Activated CD8-positive, alpha-beta memory T cell treated with anti-CD3 and anti-CD28 coated beads for 48 hours (primary cell): ENCODE measurements at regions not wholly inside any gene's neighbourhood (a gene's known extent, or its start where the extent isn't known, plus 50 kb on each side); places are given as distances from the start of the nearest gene placed in this dataset.

Experiments used
- DNase-seq, 3 experiments: peaks; one replicate each; pipeline ENCODE4 v3.0.0-alpha.2; 2020; ENCODE audit warnings: low read depth in 2 of 3, low spot score in 2 of 3

DNA sequence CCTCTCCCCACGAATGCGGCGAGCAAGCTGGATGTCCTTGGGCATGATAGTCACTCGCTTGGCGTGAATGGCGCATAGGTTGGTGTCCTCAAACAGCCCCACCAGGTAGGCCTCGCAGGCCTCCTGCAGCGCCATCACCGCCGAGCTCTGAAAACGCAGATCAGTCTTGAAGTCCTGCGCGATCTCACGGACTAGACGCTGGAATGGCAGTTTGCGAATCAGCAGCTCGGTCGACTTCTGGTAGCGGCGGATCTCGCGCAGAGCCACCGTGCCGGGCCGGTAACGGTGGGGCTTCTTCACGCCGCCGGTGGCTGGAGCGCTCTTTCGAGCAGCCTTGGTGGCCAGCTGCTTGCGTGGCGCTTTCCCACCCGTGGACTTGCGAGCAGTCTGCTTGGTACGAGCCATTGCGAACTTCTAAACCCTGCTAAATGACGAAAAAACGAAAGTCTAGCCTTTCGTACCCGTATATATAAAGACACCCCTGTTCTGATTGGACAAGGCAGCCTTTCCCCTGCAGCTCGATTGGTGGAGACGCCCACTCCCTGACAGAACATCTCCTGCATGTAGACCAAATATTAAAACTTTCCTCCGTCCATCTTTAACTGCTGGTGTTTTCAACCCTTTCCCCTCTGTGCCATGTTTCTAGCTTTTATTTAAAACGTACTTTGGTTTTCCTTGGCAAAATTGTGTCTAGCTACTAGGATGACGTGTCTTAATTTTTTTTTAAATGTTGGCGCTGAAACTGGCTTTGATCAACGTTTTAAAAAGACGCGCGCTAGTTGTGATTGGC is 109.8 kb downstream of the HFE start:
- DNase-seq = peak in 1 of 3 experiments; percentile 61

DNA sequence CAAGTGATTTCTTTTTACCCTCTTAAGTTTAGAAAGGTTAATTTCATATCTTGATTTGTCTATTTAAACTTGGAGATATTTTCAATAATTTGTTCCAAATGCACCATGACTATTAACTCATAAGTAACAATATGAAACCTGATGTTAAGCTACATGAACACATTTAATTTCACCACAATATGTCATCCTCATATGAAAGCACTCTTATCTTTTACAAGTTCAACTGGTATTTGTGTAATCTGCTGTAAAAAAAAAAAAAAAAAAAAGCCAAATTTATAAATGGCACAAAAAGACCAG is 110.4 kb downstream of the HFE start:
- no peak for DNase-seq

DNA sequence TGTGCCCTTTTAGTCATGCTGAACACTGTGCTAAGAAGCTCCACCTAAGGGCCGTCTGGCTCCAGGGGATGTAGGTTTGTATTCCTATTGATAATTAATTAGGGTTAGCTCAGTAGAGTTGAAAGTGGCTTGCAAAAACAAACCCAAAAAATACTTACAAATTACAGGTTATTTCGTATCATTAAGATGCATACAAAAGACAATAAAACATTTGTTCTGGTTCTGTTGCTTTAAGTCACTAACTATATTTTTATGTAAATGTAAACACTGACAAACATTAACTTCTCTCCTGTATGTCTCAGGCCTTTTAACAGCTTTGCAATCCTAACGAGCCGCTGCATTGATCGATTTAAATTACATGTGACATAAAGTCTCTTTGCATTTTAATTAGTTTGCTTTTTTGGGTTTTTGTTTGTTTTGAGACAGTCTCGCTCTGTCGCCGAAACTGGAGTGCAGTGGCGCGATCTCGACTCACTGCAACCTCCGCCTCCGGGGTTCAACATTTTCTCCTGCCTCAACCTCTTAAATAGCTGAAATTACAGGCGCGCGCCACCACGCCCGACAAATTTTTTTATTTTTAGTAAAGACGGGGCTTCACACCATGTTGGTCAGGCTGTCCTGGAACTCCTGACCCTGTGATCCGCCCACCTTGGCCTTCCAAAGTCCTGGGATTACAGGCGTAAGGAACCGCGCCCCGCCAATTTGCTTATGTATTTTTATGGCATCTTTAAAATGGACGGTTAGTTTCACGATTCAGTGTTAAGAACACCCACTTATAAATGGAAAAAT is 110.9 kb downstream of the HFE start:
- DNase-seq = no peak

DNA sequence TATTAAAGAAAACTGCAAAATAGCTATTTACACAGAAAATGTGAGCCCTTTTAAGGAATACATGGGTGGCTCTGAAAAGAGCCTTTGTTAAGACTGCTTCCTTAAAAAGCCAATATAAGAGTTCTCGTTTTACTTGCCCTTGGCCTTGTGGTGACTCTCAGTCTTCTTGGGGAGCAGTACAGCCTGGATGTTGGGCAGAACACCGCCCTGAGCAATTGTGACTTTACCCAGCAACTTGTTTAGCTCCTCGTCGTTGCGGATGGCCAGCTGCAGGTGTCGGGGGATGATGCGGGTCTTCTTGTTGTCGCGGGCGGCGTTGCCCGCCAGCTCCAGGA is 111.5 kb downstream of the HFE start:
- DNase-seq = no peak

DNA sequence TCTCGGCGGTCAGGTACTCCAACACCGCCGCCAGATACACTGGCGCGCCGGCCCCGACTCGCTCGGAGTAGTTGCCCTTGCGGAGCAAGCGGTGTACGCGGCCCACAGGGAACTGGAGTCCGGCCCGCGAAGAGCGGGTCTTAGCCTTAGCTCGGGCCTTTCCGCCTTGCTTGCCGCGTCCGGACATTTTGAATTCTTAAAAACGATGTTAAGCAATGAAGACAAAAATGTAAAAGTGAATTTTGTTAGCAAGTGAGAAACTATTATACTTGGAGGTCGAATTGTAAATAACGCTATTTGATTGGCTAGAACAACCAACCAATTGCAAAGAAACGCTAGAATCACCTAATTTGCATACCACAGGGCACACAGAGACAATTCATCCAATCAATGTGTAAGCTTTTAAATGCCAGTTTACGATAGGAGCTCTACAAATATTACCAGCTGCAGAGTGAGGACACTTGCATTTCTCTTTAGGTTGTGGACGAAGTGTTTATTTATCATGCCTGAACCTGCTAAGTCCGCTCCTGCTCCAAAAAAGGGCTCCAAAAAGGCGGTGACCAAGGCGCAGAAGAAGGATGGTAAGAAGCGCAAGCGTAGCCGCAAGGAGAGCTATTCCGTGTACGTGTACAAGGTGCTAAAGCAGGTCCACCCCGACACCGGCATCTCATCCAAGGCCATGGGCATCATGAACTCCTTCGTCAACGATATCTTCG is 112.0 kb downstream of the HFE start:
- DNase-seq = peak in 2 of 3 experiments; percentile 63 to 71

DNA sequence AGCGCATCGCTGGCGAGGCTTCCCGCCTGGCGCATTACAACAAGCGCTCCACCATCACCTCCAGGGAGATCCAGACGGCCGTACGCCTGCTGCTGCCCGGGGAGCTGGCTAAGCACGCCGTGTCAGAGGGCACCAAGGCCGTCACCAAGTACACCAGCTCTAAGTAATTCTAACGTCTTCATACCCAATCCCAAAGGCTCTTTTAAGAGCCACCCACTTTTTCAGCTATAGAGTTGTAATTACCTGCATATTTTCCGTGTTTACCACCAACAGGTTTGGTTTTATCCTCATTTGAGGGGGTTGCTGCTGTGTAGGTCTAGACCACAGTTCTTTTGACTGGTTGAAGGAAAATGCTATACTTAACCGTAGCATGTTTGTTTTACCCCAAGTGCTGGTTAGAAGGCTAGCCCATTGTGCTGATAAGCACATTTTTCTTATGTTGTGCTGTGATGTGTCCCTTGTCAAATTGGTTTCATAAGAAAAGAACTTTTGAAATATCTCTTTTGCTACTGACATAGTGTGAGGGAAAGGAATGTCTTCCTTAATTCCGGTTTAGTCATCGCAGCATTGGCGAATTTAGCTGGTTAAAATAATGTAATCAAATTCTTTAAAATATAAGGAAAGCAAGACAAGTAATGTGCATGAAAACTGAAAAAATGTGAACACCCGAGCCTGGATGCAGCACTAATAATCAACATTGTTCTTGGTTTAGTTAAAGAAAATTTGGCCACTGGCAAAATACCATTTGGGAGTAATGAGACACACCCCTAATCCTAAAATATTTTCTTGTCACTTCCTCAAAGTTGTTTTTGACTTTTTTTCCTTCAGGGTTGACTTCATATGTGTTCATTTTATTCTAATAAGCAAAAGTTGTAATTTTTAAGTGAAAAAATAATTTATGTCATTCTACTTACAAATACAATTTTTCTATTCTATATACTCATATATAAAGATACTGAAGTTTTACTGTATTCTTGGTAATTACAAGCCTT is 112.8 kb downstream of the HFE start:
- DNase-seq = no peak

DNA sequence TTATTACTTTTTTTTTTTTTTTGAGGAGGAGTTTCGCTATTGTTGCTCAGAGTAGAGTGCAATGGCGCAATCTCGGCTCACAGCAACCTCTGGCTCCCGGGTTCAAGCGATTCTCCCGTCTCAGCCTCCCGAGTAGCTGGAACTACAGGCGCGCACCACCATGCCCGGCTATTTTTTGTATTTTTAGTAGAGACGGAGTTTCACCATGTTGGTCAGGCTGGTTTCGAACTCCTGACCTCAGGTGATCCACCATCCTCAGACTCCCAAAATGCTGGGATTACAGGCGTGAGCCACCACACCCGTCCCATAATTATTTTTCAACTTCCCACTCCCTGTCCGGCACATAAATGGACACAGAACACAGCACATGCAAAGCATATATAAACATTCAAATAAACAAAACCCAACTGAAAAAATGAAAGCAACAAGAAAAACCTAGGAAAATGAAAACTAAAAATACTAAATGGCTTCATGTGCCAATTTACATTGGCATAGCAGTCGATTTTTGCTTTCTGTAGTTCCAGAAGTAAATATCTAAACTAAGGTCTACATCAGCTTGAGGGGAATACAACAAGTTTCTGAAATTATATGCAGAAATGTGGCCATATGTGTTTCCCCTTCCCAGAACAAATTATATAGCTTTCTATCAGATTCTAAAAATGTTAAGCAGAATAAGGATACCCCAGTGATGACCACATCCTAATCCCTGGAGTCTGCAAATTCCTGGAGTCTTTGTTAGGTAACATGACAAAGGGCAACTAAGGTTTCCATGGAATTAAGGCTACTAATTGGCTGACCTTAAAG is 113.9 kb downstream of the HFE start:
- DNase-seq = no peak

DNA sequence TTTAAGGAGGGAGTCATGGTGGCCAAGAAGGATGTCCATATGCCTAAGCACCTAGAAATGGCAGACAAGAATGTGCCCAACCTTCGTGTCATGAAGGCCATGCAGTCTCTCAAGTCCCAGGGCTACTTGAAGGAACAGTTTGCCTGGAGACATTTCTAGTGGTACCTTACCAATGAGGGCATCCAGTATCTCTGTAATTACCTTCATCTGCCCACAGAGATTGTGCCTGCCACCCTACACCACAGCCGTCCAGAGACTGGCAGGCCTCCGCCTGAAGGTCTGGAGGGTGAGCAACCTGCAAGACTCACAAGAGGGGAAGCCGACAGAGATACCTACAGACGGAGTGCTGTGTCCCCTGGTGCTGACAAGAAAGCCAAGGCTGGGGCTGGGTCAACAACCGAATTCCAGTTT is 115.0 kb downstream of the HFE start:
- DNase-seq = no peak

DNA sequence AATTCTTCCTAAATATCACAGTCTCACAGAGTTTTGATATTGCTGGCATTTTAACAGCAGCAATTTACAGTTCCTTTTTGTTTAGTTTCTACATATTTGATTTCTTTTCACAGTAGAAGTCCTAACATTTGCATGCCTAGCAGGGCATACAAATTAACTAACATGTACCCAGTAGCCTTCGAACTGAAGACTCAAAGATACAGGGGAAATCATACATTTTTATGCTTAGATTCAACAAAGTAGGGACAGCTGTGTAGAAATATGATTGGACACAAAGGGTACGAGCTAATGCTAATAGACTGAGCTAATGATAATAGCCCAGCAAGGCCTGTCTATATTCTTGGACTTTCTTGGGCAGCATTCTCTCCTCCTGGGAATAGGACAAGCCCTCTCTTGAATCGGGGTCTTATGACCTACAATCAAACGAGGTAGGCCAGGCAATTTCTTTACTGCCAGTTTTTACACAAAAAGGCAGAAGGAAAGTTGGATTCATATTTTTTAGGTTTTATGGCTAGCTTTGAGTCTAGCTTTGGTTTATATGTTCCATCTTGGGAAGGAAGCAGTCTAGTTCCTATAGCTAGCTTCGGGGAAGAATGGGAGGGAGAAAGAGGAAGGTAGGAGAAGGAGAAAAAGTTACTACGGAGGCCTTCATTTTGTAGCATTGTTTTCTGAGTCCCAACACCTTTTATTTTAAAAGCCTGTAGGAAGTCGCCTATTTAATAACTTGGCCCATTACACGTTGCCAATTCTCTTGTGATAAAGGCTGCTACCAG is 115.8 kb downstream of the HFE start:
- DNase-seq = no peak

DNA sequence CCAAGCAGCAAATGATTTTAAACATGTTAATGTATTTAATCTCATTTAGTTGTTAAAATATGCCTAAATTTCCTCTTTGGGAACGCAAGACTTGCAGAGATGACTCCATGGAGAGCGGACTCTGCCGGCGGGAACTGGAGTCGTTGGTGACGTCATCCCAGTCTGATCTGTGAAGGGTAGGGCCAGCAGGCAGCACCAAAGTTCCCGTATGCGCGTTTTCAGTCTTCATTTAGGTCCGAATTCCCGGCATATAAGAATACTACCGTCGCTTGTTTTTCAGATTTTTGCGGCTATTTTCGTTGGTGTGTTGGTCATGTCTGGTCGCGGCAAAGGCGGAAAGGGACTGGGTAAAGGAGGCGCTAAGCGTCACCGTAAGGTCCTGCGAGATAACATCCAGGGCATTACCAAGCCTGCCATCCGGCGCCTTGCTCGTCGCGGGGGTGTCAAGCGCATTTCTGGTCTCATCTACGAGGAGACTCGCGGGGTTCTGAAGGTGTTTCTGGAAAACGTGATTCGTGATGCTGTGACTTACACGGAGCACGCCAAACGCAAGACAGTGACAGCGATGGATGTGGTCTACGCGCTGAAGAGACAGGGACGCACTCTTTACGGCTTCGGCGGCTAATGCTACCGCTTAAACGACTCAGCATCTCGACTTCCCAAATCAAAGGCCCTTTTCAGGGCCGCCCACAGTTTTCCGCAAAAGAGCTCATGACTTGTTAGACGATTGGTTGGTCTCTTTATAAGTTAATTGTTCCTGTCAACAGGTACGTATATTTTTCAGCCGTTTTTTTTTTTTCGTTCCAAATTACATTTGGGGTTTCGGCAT is 117.3 kb downstream of the HFE start:
- DNase-seq = peak in 2 of 3 experiments; percentile 59 to 75

DNA sequence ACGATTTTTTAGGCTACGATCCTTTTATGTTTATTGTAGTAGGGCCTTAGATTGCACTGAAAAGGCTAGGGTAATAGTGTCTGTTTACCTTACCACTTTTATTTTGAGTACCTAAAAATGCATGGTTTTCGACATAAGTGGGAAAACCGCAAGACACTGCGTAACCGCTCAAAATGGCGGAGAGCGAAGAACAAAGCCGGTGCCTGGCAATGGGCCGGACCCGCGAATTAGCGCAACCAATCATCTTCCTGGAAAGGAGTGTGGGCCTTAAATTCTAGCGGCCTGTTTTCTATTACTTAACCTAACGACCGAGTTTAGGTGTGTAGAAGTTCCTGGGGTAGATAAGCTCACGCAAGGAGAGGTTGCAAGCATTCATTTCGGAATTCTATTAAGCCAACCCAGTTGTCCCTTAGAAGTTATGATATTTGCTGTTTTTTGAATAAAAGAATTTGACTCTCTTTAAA is 118.0 kb downstream of the HFE start:
- DNase-seq = peak in 1 of 3 experiments; percentile 53

DNA sequence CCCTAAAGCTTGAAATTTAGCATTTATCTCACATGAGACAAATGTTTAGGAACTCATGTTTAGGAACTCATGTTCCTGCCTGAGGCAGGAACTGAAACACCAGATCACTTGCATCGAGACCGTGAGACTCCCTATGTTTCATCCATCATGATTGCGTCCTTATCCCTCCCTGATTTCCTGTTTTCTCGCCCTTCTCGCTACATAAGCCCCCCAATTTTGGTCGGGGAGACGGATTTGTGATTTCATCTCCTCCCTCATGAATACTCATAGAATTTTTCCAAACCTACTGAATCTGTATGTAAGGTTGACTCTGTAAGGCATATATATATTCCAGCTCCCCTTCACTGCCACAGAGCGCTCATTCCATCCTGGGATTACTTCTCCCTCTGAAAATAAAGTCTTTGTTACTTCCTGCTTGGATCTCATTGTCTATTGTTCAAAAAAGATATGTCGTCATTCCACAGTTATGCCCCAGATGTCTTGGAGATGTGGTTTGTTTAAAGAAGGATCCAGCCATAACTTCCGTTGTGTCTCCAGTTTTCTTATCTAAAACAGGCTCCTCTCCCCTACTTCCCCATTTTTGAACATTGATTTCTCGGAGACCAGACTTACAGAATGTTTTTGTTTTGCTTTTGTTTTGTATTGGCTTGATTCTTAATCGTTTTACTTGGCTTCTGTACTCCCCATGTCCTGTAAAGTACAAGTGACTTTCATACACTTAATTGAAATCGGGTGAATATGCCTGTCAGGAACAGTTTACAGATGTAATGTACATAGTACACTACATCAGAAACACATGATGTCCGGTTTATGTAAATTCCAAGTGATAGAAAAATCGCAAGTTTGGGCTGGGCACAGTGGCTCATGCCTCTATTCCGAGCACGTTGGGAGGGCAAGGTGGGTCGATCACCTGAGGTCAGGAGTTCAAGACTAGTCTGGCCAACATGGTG is 118.7 kb downstream of the HFE start:
- DNase-seq = no peak

DNA sequence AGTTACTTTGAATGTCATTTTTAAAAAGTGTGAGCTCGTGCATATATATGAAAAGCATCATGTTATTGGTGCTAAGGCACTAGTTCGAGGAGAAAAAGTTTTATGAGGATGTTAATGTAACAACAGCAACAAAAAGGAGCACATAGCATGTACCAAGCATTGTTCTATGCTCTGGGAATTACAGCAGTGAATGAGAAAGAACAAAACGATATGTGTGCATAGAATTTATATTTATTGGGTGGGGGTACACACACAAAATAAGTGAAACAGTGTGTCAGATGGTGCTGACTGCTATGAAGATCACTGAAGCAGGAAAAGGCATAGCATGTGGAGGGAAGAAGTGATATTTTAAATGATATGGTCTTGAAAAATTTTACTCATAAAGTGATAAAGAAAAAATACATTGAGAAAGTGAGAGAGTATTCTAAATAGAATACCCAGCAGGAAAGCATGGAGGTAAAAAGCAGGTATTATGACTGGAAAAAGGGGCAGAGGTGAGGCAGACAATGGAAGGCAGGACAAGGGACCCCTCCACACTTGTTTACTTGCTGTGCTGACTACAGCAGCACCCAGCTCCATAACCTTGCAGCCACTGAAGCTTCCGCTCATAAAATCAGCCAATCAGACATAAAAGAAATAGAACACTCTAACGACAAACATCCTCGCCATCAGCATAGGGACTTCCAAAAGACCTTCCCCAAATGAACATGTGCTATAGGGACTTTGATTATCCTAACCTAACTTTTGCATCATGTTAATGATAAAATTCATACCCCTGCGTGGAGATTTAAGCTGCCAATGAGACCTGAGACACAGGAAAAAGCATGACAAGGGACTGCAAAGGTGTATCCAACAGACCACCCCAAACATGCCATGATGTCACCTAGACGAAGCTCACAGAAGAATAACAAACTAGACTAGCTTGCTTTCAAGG is 119.9 kb downstream of the HFE start:
- no peak for DNase-seq

DNA sequence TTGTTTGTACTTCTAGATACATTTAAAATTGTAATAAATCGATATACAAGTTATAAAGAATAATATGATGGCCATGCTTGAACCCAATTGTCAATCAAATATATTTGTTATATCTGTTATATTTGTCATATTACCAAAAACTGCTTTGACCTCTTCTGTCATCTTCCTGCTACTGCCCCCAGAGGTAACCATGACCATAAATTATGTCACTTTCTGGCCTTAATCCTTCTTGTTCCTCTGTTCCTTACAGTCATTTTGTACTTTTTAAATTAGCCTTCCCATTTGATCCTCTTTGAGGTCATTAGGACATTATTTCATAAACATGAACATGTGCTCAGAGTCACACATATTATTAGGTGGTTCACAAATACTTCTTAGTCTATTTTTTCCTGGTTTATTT is 124.7 kb downstream of the HFE start:
- DNase-seq = no peak

DNA sequence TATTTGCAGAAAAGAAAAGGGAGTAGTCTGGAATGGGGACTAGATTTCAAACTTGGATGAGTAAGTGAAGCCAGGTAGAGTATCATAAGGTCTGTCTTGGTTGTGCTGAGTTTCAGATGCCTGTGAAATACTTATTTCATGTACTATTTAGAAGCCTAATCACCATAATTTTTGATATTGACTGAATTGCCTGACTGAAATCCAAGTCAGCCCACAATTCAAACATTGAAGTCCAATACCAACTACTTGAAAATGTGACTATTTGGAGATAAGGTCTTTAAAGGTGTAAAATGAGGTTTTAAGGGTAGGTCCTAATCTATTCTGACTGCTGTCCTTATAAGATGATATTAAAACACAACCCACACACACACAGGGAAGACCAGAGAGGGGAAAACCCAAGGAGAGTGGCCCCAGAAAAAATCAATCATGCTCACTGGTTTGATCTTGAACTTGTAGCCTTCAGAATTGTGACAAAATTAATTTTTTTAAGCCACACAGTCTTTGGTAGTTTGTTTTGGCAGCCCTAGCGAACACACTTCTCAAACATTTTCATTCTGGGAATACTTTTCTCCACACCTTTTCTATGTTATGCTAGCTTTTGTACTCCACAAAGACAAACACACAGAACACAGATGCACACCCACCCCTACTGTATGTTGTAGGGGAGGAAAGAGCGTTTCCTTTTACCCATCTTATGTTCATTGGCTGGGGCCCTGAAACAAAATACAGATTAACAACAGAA is 126.3 kb downstream of the HFE start:
- DNase-seq = no peak
